HG02884 (cell line): ENCODE measurements at regions not wholly inside any gene's neighbourhood (a gene's known extent, or its start where the extent isn't known, plus 50 kb on each side); places are given as distances from the start of the nearest gene placed in this dataset.

Experiments used
- ATAC-seq: cut with Tn5 transposase; IDR thresholded peaks from one replicate; pipeline ENCODE4 v1.9.1; 2021; ENCODE audit warnings: mild to moderate bottlenecking, moderate library complexity; ENCODE audit not compliant: unreplicated experiment

GRCh38 chr16:14337303-14338191 is 266.4 kb downstream of the MRTFB start:
- ATAC-seq, result no peak

GRCh38 chr16:14335297-14335696 is 264.2 kb downstream of the MRTFB start:
- ATAC-seq, result no peak

- no peak for ATAC-seq
Measured at GRCh38 chr16:14334366-14335080, 263.4 kb downstream of the MRTFB start.

- no peak for ATAC-seq
Measured at GRCh38 chr16:14333361-14333760, 262.2 kb downstream of the MRTFB start.

GRCh38 chr16:14331020-14331419 is 259.9 kb downstream of the MRTFB start:
- ATAC-seq, result no peak

- no peak for ATAC-seq
Measured at GRCh38 chr16:14329727-14330350, 258.7 kb downstream of the MRTFB start.

- no peak for ATAC-seq
Measured at GRCh38 chr16:14325502-14326401, 254.6 kb downstream of the MRTFB start.

- ATAC-seq, result no peak
Measured at GRCh38 chr16:14324581-14324980, 253.5 kb downstream of the MRTFB start.

- no peak for ATAC-seq
Measured at GRCh38 chr16:14322186-14322585, 251.1 kb downstream of the MRTFB start.

GRCh38 chr16:14321542-14321941 is 250.4 kb downstream of the MRTFB start:
- no peak for ATAC-seq

- no peak for ATAC-seq
Measured at GRCh38 chr16:14320406-14320805, 249.3 kb downstream of the MRTFB start.
